Vagina (tissue), 2 donors: ENCODE measurements at regions not wholly inside any gene's neighbourhood (a gene's known extent, or its start where the extent isn't known, plus 50 kb on each side); places are given as distances from the start of the nearest gene placed in this dataset.

Source experiments
- DNase-seq, 2 donors: peaks; one replicate each; pipeline ENCODE4 v3.0.0-alpha.2; 2017; ENCODE audit errors: extremely low spot score in 2 of 2
- H3K27ac ChIP-seq: fragments of 200-600 bp; sonication (generic); one replicate; pipeline ENCODE4 v1.5.1; 2019
- H3K27me3 ChIP-seq: fragments of 200-600 bp; sonication (generic); one replicate; pipeline ENCODE4 v1.5.1; 2019
- H3K36me3 ChIP-seq, 2 donors: fragments of 200-600 bp; sonication (generic); one replicate each; pipeline ENCODE4 v1.5.1; 2017 to 2019
- H3K4me1 ChIP-seq: fragments of 200-600 bp; sonication (generic); one replicate; pipeline ENCODE4 v1.5.1; 2019
- H3K4me3 ChIP-seq, 2 donors: fragments of 200-600 bp; sonication (generic); 1 replicate in 1 of 2; 2 replicates in 1 of 2; pipeline ENCODE4 v1.5.1; 2016 to 2019
- H3K9me3 ChIP-seq: fragments of 200-600 bp; sonication (generic); one replicate; pipeline ENCODE4 v1.5.1; 2019
- CTCF ChIP-seq, 3 experiments: fragments of 450-650 bp in 2 of 3; fragments of 200-600 bp in 1 of 3; sonication (generic) in 1 of 3; IDR thresholded peaks; one replicate each; pipeline ENCODE4 v1.5.1; 2017 to 2019; ENCODE audit warnings: antibody characterized with exemption in 3 of 3, mild to moderate bottlenecking in 2 of 3, moderate library complexity in 2 of 3
- POLR2A ChIP-seq, 2 donors: fragments of 450-650 bp; IDR thresholded peaks; one replicate each; pipeline ENCODE4 v1.6.1; 2017; ENCODE audit warnings: antibody characterized with exemption in 2 of 2, mild to moderate bottlenecking in 2 of 2, moderate library complexity in 2 of 2
- POLR2AphosphoS5 ChIP-seq, 2 donors: sonication (generic); formaldehyde crosslinking; IDR thresholded peaks; one replicate each; pipeline ENCODE4 v1.9.0; 2017; ENCODE audit warnings: antibody characterized with exemption in 2 of 2, mild to moderate bottlenecking in 2 of 2, low read depth in 1 of 2; ENCODE audit not compliant: insufficient read depth in 1 of 2
- intact Hi-C: fragments of 100-400 bp; cut with DNase I; formaldehyde crosslinking; loops from one replicate; pipeline ENCODE4 v1.15.1; 2023

GRCh38 chr5:96093340-96093739 lies 131.7 kb upstream of the ELL2 start:
- no peak for DNase-seq
- Histone ChIP-seq H3K9me3 (no peaks in the 10 kb centered on the region), H3K36me3 (no peaks in the 10 kb centered on the region), H3K27ac (no peak overlapping the region), H3K4me3 (no peak overlapping the region), H3K27me3 (no peaks in the 10 kb centered on the region), H3K4me1 (peaks cover 13% of the 10 kb centered on the region)
- TF ChIP-seq POLR2AphosphoS5 (IDR thresholded peaks at IDR 0.05; ENCODE audit: insufficient read depth in 1 of 2, low read depth in 1 of 2) (peak in 1 of 2 donors; percentile 25), POLR2A (IDR thresholded peaks at IDR 0.05) (no peak)
- intact Hi-C loops, result no loop called here

- H3K27ac ChIP-seq, result no peak overlapping the region
- no peaks in the 10 kb centered on the region for H3K36me3 ChIP-seq
- intact Hi-C loops, result no loop called here
- H3K27me3 ChIP-seq, result no peaks in the 10 kb centered on the region
- no peak overlapping the region for H3K4me3 ChIP-seq
- peaks cover 13% of the 10 kb centered on the region for H3K4me1 ChIP-seq
- H3K9me3 ChIP-seq, result no peaks in the 10 kb centered on the region
- no peak for TF ChIP-seq CTCF (IDR thresholded peaks at IDR 0.05)
- TF ChIP-seq POLR2AphosphoS5 (IDR thresholded peaks at IDR 0.05; ENCODE audit: insufficient read depth in 1 of 2, low read depth in 1 of 2), result no peak
- no peak for TF ChIP-seq POLR2A (IDR thresholded peaks at IDR 0.05)
- DNase-seq, result no peak
Observed at GRCh38 chr5:96091874-96092273, 130.2 kb upstream of the ELL2 start.

- DNase-seq, result no peak
- peaks cover 8% of the 10 kb centered on the region for H3K4me1 ChIP-seq
- H3K9me3 ChIP-seq, result no peaks in the 10 kb centered on the region
- intact Hi-C loops, result no loop called here
- H3K27me3 ChIP-seq, result no peaks in the 10 kb centered on the region
- TF ChIP-seq POLR2AphosphoS5 (IDR thresholded peaks at IDR 0.05; ENCODE audit: insufficient read depth in 1 of 2, low read depth in 1 of 2) (no peak), POLR2A (IDR thresholded peaks at IDR 0.05) (no peak), CTCF (IDR thresholded peaks at IDR 0.05) (no peak)
- H3K4me3 ChIP-seq, result no peak overlapping the region
- H3K27ac ChIP-seq, result no peak overlapping the region
- no peaks in the 10 kb centered on the region for H3K36me3 ChIP-seq
Observed at GRCh38 chr5:96090215-96090614, 128.6 kb upstream of the ELL2 start.

- Histone ChIP-seq H3K4me1 (no peaks in the 10 kb centered on the region), H3K27ac (no peak overlapping the region), H3K27me3 (no peaks in the 10 kb centered on the region), H3K4me3 (no peak overlapping the region), H3K36me3 (no peaks in the 10 kb centered on the region), H3K9me3 (no peaks in the 10 kb centered on the region)
- TF ChIP-seq POLR2AphosphoS5 (IDR thresholded peaks at IDR 0.05; ENCODE audit: insufficient read depth in 1 of 2, low read depth in 1 of 2), result no peak
- no peak for TF ChIP-seq CTCF (IDR thresholded peaks at IDR 0.05)
- no peak for TF ChIP-seq POLR2A (IDR thresholded peaks at IDR 0.05)
- no peak for DNase-seq
- intact Hi-C loops, result no loop called here
Observed at GRCh38 chr5:96088706-96089498, 127.3 kb upstream of the ELL2 start.

GRCh38 chr5:96087939-96088338 lies 126.3 kb upstream of the ELL2 start:
- H3K27ac ChIP-seq, result no peak overlapping the region
- intact Hi-C loops, result no loop called here
- H3K27me3 ChIP-seq, result no peaks in the 10 kb centered on the region

More at GRCh38 chr5:96087939-96088338, 126.3 kb upstream of the ELL2 start:
- no peak overlapping the region for H3K4me3 ChIP-seq
- no peaks in the 10 kb centered on the region for H3K36me3 ChIP-seq
- TF ChIP-seq POLR2A (IDR thresholded peaks at IDR 0.05) (no peak), CTCF (IDR thresholded peaks at IDR 0.05) (no peak), POLR2AphosphoS5 (IDR thresholded peaks at IDR 0.05; ENCODE audit: insufficient read depth in 1 of 2, low read depth in 1 of 2) (no peak)
- no peaks in the 10 kb centered on the region for H3K4me1 ChIP-seq
- DNase-seq, result no peak
- H3K9me3 ChIP-seq, result no peaks in the 10 kb centered on the region
